ENCODE measurements at regions not wholly inside any gene's neighbourhood (a gene's known extent, or its start where the extent isn't known, plus 50 kb on each side); places are given as distances from the start of the nearest gene placed in this dataset.

GRCh38 chr15:31230630-31231485 lies 95.8 kb upstream of the KLF13 start:
- H3K79me2 ChIP-seq (replicated peaks; ENCODE audit: insufficient read depth, low read length) = no peaks in the 10 kb centered on the region
- no peak overlapping the region for H3K4me3 ChIP-seq (ENCODE audit: low read length)
- no peaks in the 10 kb centered on the region for H3K36me3 ChIP-seq (ENCODE audit: insufficient read depth, low read length)

GRCh38 chr15:31234815-31235214 lies 91.8 kb upstream of the KLF13 start:
- Histone ChIP-seq H3K9me2 (ENCODE audit: insufficient read depth, low read length) (no peaks in the 10 kb centered on the region), H3K27me3 (ENCODE audit: insufficient read depth, low read depth, low read length) (no peaks in the 10 kb centered on the region), H4K20me1 (ENCODE audit: insufficient read depth) (no peaks in the 10 kb centered on the region), H3K36me3 (ENCODE audit: insufficient read depth, low read length) (no peaks in the 10 kb centered on the region), H3K9me3 (ENCODE audit: low read length) (no peaks in the 10 kb centered on the region), H3K4me3 (ENCODE audit: low read length) (no peak overlapping the region), H3K27ac (ENCODE audit: low read length) (no peak overlapping the region), H3K9ac (ENCODE audit: low read length) (no peak overlapping the region), H3K79me2 (replicated peaks; ENCODE audit: insufficient read depth, low read length) (no peaks in the 10 kb centered on the region), H3F3A (ENCODE audit: insufficient read depth, low read length, poor library complexity, severe bottlenecking) (no peaks in the 10 kb centered on the region), H2AFZ (ENCODE audit: low read depth, low read length) (no peak overlapping the region), H3K4me2 (ENCODE audit: low read length) (no peak overlapping the region)
- TF ChIP-seq RAD21 (conservative IDR thresholded peaks at IDR 0.05) = no peak
- TF ChIP-seq POLR2AphosphoS5 (IDR thresholded peaks at IDR 0.05) = no peak
- TF ChIP-seq TAF1 (IDR thresholded peaks at IDR 0.05; ENCODE audit: low read depth) = no peak
- no peak for TF ChIP-seq EP300 (conservative IDR thresholded peaks at IDR 0.05; ENCODE audit: poor library complexity, severe bottlenecking)
- TF ChIP-seq EZH2 (IDR thresholded peaks at IDR 0.05; ENCODE audit: borderline replicate concordance, insufficient read depth, low read length, poor library complexity, severe bottlenecking) = no peak
- TF ChIP-seq REST (IDR thresholded peaks at IDR 0.05; ENCODE audit: borderline replicate concordance) = no peak

More at GRCh38 chr15:31230630-31231485, 95.8 kb upstream of the KLF13 start:
- Histone ChIP-seq H3K9me3 (ENCODE audit: low read length) (no peaks in the 10 kb centered on the region), H3K27me3 (ENCODE audit: insufficient read depth, low read depth, low read length) (no peaks in the 10 kb centered on the region), H3K4me2 (ENCODE audit: low read length) (no peak overlapping the region), H3F3A (ENCODE audit: insufficient read depth, low read length, poor library complexity, severe bottlenecking) (no peaks in the 10 kb centered on the region), H3K9me2 (ENCODE audit: insufficient read depth, low read length) (no peaks in the 10 kb centered on the region), H2AFZ (ENCODE audit: low read depth, low read length) (no peak overlapping the region), H3K27ac (ENCODE audit: low read length) (no peak overlapping the region), H4K20me1 (ENCODE audit: insufficient read depth) (no peaks in the 10 kb centered on the region), H3K9ac (ENCODE audit: low read length) (no peak overlapping the region)
- TF ChIP-seq SMC3 (conservative IDR thresholded peaks at IDR 0.05; ENCODE audit: poor library complexity) = no peak
- TF ChIP-seq REST (IDR thresholded peaks at IDR 0.05; ENCODE audit: borderline replicate concordance) = no peak
- no peak for TF ChIP-seq TAF1 (IDR thresholded peaks at IDR 0.05; ENCODE audit: low read depth)
- no peak for TF ChIP-seq EZH2 (IDR thresholded peaks at IDR 0.05; ENCODE audit: borderline replicate concordance, insufficient read depth, low read length, poor library complexity, severe bottlenecking)
- no peak for TF ChIP-seq POLR2AphosphoS5 (IDR thresholded peaks at IDR 0.05)
- TF ChIP-seq MXI1 (conservative IDR thresholded peaks at IDR 0.05; ENCODE audit: poor library complexity, severe bottlenecking) = no peak
- no peak for TF ChIP-seq CTCF (IDR thresholded peaks at IDR 0.05; ENCODE audit: poor library complexity, severe bottlenecking)
- TF ChIP-seq EP300 (conservative IDR thresholded peaks at IDR 0.05; ENCODE audit: poor library complexity, severe bottlenecking) = no peak
